ENCODE measurements at regions not wholly inside any gene's neighbourhood (a gene's known extent, or its start where the extent isn't known, plus 50 kb on each side); places are given as distances from the start of the nearest gene placed in this dataset.
"Not testable (repeated sequence)": the region's sequence is repeated elsewhere in the genome, so short reads cannot be mapped to it uniquely, and the experiment has no call there.

DNA sequence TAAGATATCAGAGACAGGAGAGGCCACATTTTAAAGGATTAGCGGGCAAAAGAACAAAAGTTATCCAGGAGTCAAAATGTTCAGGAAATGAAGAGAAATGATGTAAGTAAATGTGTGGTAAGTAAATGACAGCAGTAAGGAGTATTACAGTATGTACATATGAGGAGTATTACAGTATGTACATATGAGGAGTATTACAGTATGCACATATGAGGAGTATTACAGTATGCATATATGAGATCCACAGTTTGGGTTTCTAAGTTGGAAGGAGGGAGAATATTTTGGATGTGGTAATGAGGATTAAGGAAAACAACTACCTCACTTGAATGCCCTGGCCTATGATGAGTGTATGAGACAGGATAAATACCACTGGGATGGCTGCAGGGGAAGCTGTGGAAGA lies 192.4 kb upstream of the DGKB start:
- no peak for DNase-seq
- H3K4me1 Mint-ChIP-seq, result no peaks in the 10 kb centered on the region
- no peaks in the 10 kb centered on the region for H3K36me3 Mint-ChIP-seq
- H3K27ac Mint-ChIP-seq, result no peak overlapping the region
- H3K27me3 Mint-ChIP-seq, result no peaks in the 10 kb centered on the region
- H3K9me3 Mint-ChIP-seq, result peaks cover 0 to 8% (median 0%) of the 10 kb centered on the region in 9 donors
- ATAC-seq, result no peak
- no peak overlapping the region for H3K4me3 Mint-ChIP-seq
- POLR2A ChIA-PET, result no interaction called here

DNA sequence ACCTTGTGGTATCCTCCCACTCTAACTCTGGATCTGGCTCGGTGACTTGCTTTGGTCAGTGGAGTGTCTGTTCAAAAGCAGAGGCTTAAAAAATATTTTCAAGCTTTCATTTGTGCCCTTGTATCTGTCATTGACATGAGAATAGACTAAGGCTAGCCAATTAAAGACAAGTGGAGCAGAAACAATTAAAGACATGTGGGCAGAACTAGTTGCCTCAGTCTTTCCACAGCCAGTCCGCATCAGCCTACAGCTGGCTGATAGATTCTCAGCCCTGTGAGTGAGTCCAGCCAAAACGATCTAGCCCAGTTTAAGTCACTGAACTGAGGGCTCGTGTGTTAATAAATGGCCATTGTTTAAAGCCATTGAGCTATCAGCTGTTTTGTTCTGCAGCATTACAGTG lies 185.2 kb upstream of the DGKB start:
- Mint-ChIP-seq H3K9me3 (peaks cover 0 to 11% (median 7%) of the 10 kb centered on the region in 9 donors), H3K27me3 (no peaks in the 10 kb centered on the region), H3K4me3 (no peak overlapping the region), H3K36me3 (no peaks in the 10 kb centered on the region), H3K27ac (no peak overlapping the region), H3K4me1 (no peaks in the 10 kb centered on the region)
- ATAC-seq (no peak), DNase-seq (no peak)
- POLR2A ChIA-PET, result no interaction called here

DNA sequence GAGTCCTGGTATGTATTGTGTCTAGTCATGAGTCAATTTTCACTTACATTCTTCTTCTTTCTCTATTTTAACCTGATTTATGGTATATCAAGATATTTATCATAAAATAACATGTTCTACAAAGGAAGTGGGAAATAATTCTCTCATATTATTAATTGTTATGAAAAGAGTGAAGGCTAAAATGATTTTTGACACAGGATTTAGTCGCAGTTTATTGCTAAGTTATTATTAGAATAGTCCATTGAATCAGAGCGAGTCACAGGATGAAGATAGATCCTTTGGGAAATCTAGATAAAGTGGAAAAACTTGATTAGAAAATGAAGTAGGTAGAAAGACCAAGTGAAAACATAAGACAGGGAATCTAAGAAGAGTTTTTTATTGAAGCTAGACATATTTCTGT lies 184.3 kb upstream of the DGKB start:
- no peaks in the 10 kb centered on the region for H3K4me1 Mint-ChIP-seq
- H3K27ac Mint-ChIP-seq, result no peak overlapping the region
- POLR2A ChIA-PET, result no interaction called here
- no peak overlapping the region for H3K4me3 Mint-ChIP-seq
- H3K9me3 Mint-ChIP-seq, result peaks cover 0 to 11% (median 9%) of the 10 kb centered on the region in 9 donors
- H3K36me3 Mint-ChIP-seq, result no peaks in the 10 kb centered on the region
- DNase-seq (no peak), ATAC-seq (no peak)
- H3K27me3 Mint-ChIP-seq, result no peaks in the 10 kb centered on the region

DNA sequence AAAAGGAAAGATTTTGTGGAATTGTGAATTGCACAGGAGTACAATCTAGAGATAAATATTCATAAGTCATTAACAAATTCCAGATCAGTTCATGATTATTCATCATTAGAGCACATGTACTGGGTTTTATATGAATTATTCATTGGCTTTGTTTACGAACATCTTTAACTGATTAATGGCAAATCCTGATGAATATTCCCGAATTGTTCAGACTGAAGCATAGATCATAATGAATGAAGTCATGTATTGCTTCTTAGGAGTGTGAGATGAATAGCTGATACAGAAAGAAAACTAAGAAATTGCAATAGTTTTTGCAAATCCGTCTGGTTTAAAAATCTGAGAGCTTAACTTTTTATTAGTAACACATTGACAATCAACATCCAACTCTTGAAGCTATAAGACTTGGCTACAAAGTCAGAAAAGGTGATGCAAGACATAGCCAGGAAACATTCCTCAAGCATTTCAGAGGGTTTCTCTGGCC lies 183.6 kb upstream of the DGKB start:
- ATAC-seq (no peak), DNase-seq (no peak)
- POLR2A ChIA-PET, result no interaction called here
- H3K4me1 Mint-ChIP-seq, result no peaks in the 10 kb centered on the region
- no peaks in the 10 kb centered on the region for H3K36me3 Mint-ChIP-seq
- no peaks in the 10 kb centered on the region for H3K27me3 Mint-ChIP-seq
- peaks cover 0 to 11% (median 9%) of the 10 kb centered on the region in 9 donors for H3K9me3 Mint-ChIP-seq
- no peak overlapping the region for H3K27ac Mint-ChIP-seq
- H3K4me3 Mint-ChIP-seq, result no peak overlapping the region

DNA sequence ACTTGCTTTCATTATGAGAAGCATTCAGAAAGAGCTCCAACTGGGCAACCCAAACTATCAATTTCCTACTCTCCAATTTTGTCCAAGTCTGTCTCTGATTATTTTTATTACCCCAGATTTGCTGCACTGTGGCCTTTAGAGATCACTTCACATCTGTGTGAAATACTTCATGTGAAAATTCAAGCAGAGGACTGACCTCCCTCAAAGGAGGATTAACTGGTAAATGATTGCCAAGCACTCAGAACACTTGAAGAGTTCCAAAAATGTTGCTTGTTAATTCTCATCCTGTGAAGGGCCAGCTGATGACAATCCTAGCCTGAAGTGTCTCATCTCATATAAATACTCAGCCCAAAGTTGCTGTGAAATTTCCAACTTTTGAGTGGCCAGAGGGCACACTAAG lies 182.8 kb upstream of the DGKB start:
- Mint-ChIP-seq H3K27me3 (no peaks in the 10 kb centered on the region), H3K36me3 (no peaks in the 10 kb centered on the region), H3K9me3 (peaks cover 0 to 11% (median 9%) of the 10 kb centered on the region in 9 donors), H3K4me1 (no peaks in the 10 kb centered on the region), H3K4me3 (no peak overlapping the region), H3K27ac (no peak overlapping the region)
- DNase-seq (no peak), ATAC-seq (no peak)
- POLR2A ChIA-PET, result no interaction called here

DNA sequence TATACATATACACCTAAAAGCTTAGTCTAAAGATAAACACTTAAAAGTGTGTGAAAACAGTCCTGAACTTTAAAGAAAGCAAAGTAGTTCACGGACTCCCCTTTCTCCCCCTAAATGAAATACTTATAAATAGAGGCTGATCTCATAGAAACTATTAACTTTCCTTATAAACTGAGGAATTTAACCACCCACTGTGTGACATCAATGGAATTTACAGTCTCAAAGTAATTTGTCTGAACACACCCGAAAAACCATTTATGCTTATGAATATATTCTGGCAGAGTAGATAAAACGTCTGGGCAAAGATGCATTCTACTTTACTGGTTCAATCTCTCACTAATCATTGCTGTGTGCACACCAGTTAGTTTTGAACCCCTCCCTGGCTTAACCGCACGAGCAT lies 181.8 kb upstream of the DGKB start:
- no peak overlapping the region for H3K27ac Mint-ChIP-seq
- no peak for DNase-seq
- no peaks in the 10 kb centered on the region for H3K4me1 Mint-ChIP-seq
- POLR2A ChIA-PET, result no interaction called here
- no peaks in the 10 kb centered on the region for H3K36me3 Mint-ChIP-seq
- ATAC-seq, result no peak
- H3K4me3 Mint-ChIP-seq, result no peak overlapping the region
- peaks cover 0 to 9% (median 4%) of the 10 kb centered on the region in 9 donors for H3K9me3 Mint-ChIP-seq
- no peaks in the 10 kb centered on the region for H3K27me3 Mint-ChIP-seq

DNA sequence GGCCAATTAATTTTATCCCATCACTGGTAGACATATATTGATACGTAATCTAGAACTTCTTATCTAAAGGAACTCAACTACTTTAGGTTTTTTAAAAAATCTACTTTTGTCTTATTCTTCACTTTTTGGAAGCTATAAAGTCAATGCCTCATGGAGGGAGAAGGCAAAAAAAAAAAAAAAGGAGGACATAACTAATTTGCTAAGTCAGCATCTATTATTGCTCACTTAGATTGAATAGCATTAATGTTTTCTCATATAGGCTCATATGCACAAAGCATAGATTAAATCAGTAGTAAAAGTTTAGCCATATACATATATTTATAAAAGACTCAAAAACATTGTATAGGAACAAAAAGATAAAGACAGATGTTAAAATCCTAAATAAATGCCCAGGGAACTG lies 179.3 kb upstream of the DGKB start:
- no peak for ATAC-seq
- H3K36me3 Mint-ChIP-seq, result no peaks in the 10 kb centered on the region
- H3K27ac Mint-ChIP-seq, result no peak overlapping the region
- peaks cover 0 to 11% (median 2%) of the 10 kb centered on the region in 9 donors for H3K9me3 Mint-ChIP-seq
- H3K27me3 Mint-ChIP-seq, result no peaks in the 10 kb centered on the region
- no peak for DNase-seq
- POLR2A ChIA-PET, result no interaction called here
- no peaks in the 10 kb centered on the region for H3K4me1 Mint-ChIP-seq
- no peak overlapping the region for H3K4me3 Mint-ChIP-seq

DNA sequence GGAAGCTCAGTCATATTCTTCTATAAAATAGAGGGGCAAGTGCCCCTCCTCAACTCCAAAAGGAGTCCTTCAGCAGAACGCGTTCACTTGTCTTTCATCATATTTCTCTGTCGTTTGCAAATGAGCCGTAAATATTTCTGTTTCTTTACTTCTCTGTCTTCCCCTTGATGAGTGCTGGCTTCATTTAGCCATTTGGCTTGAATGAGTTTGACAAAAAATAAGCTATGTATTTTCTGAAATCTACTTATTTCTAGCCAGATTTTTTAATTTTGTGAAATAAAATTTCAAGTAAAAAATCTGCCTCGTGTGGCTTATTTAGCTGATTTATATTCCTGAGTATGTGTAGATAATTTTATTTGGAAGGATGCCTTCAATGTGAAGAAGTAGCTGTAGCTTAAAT lies 170.8 kb upstream of the DGKB start:
- ATAC-seq (no peak), DNase-seq (no peak)
- Mint-ChIP-seq H3K27ac (no peak overlapping the region), H3K27me3 (no peaks in the 10 kb centered on the region), H3K4me3 (no peak overlapping the region), H3K4me1 (no peaks in the 10 kb centered on the region), H3K36me3 (no peaks in the 10 kb centered on the region), H3K9me3 (peaks cover 0 to 15% (median 2%) of the 10 kb centered on the region in 9 donors)
- POLR2A ChIA-PET, result no interaction called here

DNA sequence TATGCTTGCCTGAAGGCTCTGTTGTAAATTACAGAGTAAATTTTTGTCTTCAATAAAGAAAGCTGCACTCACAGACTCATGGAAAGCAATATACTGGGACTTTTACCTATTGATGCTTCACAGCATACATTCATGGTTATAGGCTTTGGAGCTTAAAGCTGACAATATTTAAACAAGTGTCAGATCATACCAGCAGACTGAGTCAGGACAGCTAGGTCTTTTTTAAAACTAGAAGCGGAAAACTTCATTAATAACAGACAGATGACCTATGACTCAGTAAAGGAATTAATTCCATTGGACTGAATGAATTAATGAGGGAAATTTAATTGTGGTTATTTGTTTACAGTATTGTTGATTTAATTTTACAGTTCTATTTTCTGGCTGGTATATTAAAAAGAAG lies 165.8 kb upstream of the DGKB start:
- no peak for DNase-seq
- no peak for ATAC-seq
- Mint-ChIP-seq H3K4me3 (no peak overlapping the region), H3K27me3 (no peaks in the 10 kb centered on the region), H3K4me1 (no peaks in the 10 kb centered on the region), H3K9me3 (peaks cover 0 to 21% (median 4%) of the 10 kb centered on the region in 9 donors), H3K27ac (no peak overlapping the region), H3K36me3 (no peaks in the 10 kb centered on the region)
- POLR2A ChIA-PET, result no interaction called here

DNA sequence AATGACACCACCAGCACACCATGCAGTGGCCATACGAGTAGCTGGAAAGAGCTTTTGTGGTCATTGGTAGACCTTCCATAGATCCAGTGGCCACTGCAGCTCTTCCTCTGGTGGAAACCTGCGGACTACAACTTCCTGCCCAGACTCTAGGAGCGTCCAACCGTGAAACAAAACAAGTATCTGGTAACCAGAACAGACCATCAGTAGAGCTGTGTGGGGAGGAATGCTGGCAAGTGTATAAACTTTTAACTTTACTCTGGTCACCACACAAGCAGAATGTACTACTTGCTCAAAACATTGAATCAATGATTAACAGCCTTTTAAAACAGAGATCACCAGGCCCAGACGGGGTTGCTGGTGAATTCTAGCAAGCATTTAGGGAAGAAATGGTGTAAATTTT lies 154.7 kb upstream of the DGKB start:
- H3K9me3 Mint-ChIP-seq, result peaks cover 0 to 13% (median 0%) of the 10 kb centered on the region in 9 donors
- POLR2A ChIA-PET, result no interaction called here
- no peak overlapping the region for H3K27ac Mint-ChIP-seq
- no peaks in the 10 kb centered on the region for H3K27me3 Mint-ChIP-seq
- no peak overlapping the region for H3K4me3 Mint-ChIP-seq
- H3K36me3 Mint-ChIP-seq, result no peaks in the 10 kb centered on the region
- no peak for DNase-seq
- no peaks in the 10 kb centered on the region for H3K4me1 Mint-ChIP-seq
- ATAC-seq, result no peak

DNA sequence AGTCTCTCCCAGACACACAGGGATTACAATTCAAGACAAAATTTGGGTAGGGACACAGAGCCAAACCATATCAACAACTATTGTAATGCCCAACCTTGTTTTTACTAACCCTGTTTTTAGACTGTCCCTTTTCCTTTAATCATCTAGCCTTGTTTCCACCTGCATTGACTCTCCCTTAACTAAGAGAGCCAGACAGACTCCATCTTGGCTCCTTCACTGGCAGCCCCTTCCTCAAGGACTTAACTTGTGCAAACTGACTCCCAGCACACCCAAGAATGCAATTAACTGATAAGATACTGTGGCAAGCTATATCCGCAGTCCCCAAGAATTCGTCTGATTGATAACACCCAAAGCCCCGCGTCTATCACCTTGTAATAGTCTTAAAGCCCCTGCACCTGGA lies 151.8 kb upstream of the DGKB start:
- H3K27me3 Mint-ChIP-seq, ATAC-seq, H3K4me1 Mint-ChIP-seq, H3K27ac Mint-ChIP-seq, H3K36me3 Mint-ChIP-seq, POLR2A ChIA-PET, H3K4me3 Mint-ChIP-seq, DNase-seq: not testable (repeated sequence)
- peaks cover 0 to 13% (median 6%) of the 10 kb centered on the region in 9 donors for H3K9me3 Mint-ChIP-seq

DNA sequence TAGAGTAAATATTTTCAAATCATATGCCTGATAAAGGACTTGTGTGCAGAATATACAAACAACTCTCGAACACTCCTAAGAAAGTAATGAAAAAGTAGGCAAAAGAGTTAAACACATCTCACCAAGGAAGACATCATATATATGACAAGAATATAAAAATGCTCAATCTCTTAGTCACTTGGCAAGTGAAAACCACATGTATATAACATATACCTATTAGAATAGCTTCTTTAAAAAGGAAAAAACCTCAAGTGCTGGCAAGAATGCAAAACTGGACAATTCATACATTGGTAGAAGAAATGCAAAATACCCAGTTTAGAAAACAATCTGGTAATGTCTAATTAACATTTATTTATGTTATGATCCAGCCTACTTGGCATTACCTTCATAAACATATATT lies 146.6 kb upstream of the DGKB start:
- Mint-ChIP-seq H3K4me3 (no peak overlapping the region), H3K27ac (no peak overlapping the region), H3K27me3 (no peaks in the 10 kb centered on the region), H3K9me3 (peaks cover 0 to 11% (median 7%) of the 10 kb centered on the region in 9 donors), H3K4me1 (no peaks in the 10 kb centered on the region), H3K36me3 (no peaks in the 10 kb centered on the region)
- ATAC-seq (no peak), DNase-seq (no peak)
- POLR2A ChIA-PET, result no interaction called here

DNA sequence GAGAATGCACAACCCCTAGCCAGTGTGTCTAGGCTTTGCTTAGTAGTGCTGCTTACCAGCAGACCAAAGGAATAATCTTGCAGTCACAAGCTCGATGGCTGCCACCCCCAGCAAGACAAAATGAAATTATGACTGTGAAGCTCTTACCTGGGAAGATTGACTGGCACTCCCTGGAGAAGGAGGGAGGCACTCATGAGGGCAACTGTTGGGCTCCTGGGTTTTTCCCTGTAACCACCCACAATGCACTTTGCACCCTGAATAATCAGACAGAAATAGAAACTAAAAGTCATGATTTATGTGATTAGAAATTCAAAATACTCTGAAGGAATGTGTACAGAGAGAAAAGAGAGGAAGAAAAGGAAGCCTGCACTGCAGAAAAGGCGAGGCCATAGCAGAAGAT lies 144.3 kb upstream of the DGKB start:
- H3K4me3 Mint-ChIP-seq, result no peak overlapping the region

DNA sequence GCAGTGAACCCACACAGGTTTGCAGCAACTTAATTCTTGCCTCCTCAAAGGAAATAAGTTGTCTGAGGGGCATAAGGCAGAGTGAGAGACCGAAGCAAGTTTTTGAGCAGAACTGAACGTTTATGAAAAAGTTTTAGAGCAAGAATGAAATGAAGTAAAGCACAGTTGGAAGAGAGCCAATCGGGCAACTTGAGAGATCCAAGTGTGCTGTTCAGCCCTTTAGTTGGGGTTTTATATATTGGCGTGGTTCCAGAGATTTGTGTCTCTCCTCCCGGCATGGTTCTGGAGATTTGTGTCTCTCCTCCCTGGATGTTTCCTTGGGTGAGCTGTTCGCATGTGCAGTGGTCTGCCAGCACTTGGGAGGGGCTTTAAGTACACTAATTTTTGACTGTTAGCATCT lies 141.4 kb upstream of the DGKB start:
- DNase-seq, result no peak
- ATAC-seq, result no peak
- Mint-ChIP-seq H3K36me3 (no peaks in the 10 kb centered on the region), H3K9me3 (peaks cover 0 to 14% (median 2%) of the 10 kb centered on the region in 9 donors), H3K4me1 (no peaks in the 10 kb centered on the region), H3K27ac (no peak overlapping the region), H3K27me3 (no peaks in the 10 kb centered on the region), H3K4me3 (no peak overlapping the region)
- POLR2A ChIA-PET, result no interaction called here

More for the DNA sequence above, 144.3 kb upstream of the DGKB start:
- H3K9me3 Mint-ChIP-seq, result peaks cover 0 to 10% (median 2%) of the 10 kb centered on the region in 9 donors
- H3K4me1 Mint-ChIP-seq, result no peaks in the 10 kb centered on the region
- DNase-seq, result no peak
- ATAC-seq, result no peak
- no peaks in the 10 kb centered on the region for H3K27me3 Mint-ChIP-seq
- no peak overlapping the region for H3K27ac Mint-ChIP-seq
- no peaks in the 10 kb centered on the region for H3K36me3 Mint-ChIP-seq
- POLR2A ChIA-PET, result no interaction called here
